ENCODE measurements at regions not wholly inside any gene's neighbourhood (a gene's known extent, or its start where the extent isn't known, plus 50 kb on each side); places are given as distances from the start of the nearest gene placed in this dataset.

DNA sequence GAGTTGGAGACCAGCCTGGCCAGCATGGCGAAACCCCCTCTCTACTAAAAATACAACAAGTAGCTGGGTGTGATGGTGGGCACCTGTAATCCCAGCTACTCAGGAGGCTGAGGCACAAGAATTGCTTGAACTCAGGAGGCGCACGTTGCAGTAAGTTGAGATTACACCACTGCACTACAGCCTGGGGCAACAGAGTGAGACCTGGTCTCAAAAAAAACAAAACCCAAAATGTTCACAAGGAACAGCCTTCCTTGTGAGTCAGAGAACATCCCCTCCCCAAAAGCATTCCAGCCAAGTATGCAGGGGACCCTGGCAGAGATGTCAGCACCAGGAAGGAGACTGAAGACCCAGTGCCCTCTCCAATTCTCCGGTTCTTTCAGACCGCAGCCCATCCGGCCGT is 314.9 kb upstream of the TSHZ3 start:
- DNase-seq (ENCODE audit: low spot score) = no peak

DNA sequence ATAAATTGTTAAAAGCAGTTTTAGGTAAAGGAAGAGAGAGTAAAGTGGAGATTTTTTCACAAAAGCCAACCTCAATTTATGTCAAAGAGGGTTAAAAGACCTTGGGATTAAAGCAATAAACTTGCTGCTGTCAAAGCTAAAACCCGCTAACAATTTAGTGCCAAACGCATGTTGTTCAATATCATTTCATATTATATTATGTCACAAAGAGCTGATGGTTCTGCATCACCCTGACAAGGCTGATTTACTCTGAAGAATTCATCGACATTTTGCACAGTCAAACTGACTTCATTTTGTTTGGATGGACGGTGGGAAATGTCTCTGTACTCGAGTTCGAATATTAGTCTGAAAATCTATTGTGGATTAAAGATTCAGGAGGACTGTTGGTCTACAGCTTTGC is 315.8 kb upstream of the TSHZ3 start:
- DNase-seq (ENCODE audit: low spot score) = no peak

DNA sequence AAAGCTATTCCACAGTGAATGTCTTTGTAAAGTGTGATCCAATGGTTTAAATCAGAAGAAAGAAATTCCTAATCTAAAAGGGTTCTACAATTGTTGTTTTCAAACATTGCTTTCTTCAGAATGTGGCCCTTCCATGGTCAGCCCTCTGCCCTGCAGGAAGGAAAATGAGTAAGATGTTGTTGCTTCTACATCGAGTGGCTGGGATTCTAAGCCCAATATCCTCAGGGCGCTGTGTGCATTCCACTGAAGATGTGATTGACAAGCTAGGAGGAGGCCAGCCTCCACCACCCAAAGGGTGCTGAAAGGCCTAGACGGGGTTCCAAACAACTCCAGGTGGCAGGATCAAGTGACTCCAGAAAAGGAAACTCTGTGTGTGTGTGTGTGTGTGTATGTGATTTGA is 316.9 kb upstream of the TSHZ3 start:
- DNase-seq (ENCODE audit: low spot score) = no peak

DNA sequence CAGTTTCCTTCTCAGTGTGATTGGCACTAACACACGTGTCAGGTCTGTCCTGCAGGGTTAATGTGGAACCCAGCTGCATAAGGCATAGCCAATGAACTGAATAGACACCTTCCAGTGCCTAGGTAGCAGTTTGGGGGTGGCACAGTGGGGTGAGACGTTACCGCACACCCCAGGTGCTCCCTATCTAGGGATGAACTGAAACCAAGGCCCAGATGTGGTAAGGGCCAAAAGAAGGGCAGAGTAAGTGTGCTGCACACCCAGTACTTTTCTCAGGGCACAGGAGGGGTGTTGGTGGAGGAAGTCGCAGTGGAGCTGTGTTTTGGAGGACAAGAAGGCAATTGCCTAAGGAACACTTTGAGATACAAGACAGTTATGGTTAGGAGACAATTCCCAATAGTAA is 317.9 kb upstream of the TSHZ3 start:
- no peak for DNase-seq (ENCODE audit: low spot score)

DNA sequence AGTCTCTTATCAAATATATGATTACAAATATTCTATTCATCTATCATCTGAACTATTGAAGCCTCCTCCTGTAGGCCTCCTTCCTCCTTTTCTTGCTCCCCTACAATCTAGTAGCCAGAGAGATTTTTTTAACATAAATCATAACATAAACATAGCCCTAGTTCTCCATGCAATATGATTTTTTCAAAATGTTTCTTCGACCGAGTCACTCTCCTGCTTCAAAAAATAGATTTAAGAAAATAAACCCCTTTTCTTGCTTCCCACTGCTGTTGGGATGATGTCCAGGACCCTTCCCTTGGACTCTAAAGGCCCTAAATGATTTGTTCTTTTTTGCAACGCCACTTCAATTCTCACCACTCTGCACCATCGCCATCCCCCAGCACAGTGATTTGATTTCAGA is 319.7 kb upstream of the TSHZ3 start:
- DNase-seq (ENCODE audit: low spot score) = no peak

DNA sequence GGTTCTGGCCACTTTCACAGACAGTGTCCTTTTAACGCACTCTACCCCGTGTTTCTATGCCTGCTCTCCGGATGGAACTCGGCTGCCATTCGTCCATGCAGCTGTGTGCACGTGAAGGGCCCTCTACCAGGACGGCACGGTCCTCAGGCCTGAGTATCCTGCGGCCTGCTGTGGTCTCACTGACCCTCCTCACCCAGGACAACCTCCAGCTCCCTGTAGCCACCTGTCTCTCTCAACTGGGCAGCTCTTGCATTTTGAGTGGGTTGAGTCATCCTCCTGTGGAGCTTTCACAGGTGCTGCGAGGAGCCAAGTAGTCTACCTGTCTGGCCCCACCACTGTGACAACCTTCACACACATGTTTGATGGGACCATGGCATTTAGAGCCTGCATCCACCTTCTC is 321.7 kb upstream of the TSHZ3 start:
- no peak for DNase-seq (ENCODE audit: low spot score)

DNA sequence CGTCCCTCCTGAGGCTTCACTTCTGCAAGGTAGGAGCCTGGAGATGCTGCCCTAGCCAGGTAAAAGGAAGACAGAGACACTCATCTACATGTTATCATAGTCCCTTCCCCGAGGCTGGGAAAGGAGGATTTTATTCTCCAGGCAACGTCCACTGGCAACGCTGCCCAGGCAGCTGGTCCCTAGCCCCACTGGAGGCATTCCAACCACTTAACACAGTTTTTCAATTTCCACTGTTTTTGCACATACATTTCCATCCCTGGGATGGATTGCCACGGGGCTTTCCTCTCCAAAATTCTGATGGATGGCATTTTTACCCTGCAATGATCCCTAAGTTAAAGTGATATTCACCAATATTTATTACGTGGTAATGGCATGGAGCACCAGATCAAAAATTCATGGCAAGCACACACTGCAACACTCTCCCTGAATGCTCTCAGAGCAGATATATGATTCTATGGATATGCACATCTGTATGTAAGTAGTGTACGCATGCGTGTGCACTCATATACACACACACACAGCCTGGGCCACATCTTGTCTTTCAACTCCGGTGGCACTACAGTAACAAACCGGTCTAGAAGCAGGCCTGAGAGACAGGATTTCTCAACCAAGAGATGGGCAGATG is 322.3 kb upstream of the TSHZ3 start:
- DNase-seq (ENCODE audit: low spot score) = no peak

DNA sequence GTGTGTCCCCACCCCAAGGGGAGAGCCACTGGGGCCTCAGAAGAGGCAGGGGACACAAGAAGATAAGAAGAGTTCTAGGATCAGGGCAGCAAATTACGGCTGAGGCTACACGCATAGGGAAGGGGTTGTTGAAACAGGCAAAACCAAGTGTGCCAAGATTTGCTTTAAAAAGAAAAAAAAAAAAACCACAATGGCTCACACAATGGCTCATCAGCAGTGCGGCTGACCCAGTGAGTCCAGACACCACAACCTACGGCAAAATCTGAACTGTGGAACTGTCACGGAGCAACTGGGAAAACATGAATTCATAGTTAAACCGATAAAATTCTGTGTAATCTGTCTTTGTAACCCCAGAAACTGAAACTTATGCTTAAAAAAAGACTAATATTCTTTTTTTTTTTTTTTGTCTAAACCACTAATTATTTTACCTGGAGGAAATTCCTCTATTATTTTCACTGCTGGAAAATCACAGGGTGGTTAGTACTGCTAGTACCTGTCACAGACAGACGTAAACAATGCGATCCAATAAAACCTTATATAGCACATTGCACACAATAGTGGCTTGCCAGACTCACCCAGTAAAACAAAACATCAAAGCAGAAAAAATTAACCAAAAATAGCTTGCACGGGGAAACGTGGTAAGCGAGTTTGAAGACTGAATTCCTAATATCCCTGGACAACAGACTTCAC is 325.4 kb upstream of the TSHZ3 start:
- DNase-seq (ENCODE audit: low spot score) = no peak

DNA sequence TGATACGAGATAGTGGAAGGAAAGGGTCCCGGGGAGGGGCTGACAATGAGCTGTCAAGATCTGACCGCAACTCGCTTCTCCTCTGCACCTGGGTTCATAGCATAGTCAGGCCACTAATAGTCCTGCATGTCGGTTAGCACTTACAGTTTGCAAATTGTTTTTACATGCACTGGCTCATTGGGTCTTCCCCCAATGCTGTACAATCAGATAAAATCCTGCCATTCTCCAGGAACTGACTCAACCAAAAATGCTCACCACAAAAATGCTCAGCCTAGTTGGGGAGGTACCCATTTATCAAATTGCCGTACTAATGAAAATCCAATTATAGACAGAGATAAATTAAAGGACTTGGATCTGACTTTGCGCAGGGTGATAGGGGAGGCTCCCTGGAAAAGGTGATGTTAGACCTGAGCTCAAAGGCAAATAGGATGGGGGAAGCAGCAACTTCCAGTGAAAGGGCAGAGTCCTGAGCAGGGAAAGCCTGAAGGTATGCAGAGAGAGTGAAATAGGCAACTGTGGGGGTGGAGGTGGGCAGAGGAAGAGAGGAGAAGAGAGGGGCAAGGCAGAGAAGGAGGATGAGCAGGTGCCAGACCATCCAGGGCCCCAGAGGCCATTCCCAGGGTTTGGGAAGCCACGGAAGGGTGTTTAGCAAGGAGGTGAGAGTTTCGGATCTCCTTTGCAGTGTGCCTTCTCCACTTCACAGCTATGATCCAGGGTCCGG is 326.1 kb upstream of the TSHZ3 start:
- no peak for DNase-seq (ENCODE audit: low spot score)

DNA sequence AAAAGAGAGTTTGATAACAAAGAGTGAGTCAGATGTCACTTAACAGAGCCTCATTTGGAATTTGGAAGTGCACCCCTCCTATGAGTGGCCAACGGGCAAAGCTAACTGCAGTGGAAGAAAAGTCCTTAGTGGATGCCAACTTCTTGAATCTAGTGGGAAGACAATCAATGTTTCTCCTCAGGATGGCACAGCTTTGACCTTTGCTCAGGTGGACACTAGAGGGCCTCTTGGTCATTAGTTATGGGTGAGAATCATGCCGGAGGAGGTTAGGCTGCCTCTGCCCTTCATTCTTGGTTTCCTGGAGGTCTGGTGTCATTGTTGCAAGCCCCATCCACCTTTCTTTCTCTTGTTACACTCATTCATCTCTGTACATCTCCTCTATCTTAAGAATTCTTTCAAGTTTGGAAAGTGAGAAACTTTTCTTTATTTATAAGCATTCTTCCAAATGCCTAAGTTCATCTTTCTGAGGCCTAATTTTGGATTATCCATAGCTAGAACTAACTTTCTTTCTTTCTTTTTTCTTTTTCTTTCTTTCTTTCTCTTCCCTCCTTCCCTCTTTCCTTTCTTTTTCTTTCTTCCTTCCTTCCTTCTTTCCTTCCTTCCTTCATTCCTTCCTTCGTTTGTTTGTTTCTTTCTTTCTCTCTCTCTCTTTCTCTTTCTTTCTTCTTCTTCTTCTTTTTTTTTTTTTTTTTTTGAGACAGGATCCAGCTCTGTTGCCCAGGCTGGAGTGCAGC is 327.2 kb upstream of the TSHZ3 start:
- no peak for DNase-seq (ENCODE audit: low spot score)

DNA sequence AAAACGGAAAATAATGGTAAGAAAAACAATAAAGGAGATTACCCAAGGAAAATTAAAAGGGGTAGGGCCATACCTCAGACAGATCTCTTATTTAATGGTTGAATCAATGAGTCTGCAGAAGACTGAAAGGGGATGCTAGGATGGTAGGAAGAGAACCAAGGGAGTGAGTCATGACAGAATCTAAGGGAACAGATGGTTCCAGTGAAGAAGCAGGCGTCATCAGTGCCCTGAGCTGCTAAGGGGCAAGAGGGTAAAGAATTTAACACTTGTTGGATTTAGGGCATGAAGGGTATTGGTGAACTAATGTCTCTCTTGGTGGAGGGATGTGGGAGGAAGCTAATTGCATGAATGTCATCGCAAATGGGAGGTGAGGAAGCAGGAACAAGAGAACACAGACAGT is 329.2 kb upstream of the TSHZ3 start:
- DNase-seq (ENCODE audit: low spot score) = no peak

DNA sequence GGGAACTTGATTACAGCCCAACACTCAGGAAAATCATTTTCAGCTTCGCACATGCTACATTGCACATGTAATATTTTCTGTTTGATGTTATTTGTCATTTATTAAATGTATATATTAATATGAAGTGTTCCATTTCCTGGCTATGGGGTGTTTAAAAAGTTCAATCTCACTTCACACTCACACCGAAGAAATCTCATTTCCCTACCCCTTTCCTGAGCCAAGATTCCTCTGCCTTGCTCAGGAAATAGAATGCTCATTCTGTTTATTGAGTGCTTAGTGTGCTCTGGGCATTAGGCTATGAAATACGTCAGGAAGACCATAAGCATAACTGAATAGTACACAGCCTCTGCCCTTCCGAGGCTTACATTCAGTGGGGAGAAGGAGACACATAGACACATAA is 331.9 kb upstream of the TSHZ3 start:
- DNase-seq (ENCODE audit: low spot score) = no peak

DNA sequence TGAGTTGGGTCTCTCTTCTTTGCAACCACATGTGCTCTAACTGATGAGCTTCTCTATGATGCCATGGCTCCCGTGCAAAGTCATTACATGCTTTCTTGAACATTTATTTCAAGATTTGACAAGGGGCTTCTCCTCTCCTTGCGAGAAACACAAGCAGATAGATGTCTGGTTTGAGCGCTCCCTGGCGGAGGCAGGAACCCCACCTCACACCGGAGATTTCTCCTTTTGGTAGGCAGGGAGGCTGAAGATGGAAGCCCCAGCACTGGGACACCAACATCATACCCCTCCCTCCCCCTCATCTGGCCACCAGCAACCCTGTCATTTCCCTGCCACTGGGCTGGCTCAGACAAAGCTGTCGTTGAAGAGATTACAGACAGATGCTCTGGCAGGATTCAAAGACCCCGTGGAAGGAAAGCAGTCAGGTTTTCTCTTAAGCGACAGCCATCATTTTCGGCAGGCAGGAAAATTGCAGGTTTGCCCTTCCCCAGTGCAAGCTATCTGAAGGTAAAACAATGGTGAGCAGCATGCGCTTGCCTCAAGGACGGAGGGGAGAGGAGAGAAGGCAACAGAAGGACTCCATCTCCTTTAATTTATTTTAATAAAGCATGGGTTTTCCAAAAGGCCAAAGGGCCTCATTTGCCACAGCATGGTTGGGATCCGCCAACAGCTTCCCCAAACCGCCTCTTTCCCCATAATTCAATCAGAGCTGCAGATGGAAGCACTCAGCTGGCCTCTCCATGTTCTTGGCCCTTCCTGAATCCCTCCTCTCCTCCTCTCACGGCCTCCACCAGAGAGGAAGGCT is 344.1 kb upstream of the TSHZ3 start:
- no peak for DNase-seq (ENCODE audit: low spot score)

DNA sequence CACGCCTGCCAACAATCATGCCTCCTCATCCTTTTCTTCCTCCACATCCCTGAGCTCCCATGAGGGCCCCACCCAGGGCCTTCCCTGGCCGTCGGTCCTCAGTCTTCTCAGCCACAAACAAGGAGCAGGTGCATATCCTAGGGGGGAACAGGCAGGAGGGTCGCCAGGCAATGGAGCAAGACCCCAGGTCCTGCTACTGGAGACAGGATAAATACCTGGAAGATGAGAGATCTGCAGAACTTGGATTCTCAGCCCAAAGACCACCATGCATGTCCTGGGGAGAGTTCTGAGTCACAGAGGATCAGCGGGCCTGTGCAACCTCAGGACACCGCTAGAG is 344.7 kb upstream of the TSHZ3 start:
- no peak for DNase-seq (ENCODE audit: low spot score)

DNA sequence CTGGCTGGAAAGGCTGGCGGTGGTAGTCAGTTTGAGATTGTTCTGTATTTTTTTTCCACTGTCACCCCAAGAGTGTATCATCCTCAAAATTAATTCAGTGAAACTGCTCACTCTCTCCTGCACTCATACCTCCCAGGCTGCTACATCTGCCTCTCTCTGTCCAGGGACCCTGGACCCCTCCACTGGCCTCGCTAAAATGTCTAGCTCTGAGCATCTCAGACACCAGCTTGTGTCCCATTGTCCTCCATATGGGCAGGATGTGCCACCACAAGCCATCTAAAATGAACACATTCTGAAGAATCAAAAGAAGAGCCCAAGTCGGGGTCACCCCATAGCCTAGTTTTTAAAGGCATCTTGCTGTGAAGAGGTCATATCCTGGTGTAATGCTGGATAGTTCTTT is 345.5 kb upstream of the TSHZ3 start:
- DNase-seq (ENCODE audit: low spot score) = no peak

DNA sequence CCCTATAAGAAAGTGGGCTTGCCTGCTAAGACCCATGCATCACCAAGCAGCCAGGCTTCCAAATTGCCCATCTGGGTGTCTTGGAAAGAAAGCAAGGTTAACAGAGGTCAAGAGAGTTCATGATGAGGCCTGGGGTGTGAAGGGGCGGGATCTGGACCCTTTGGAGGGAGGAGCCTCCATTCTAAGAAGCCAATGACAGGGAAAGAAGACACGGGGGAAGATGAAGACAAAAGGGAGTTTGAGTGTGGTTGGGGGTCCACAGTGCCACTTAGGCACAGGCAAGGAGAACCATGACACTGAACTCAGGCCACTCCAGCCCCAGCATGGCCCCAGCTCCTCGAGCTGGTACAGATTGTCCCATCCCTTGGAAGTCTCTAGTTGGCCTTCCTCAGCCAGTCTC is 350.2 kb upstream of the TSHZ3 start:
- DNase-seq (ENCODE audit: low spot score) = no peak

DNA sequence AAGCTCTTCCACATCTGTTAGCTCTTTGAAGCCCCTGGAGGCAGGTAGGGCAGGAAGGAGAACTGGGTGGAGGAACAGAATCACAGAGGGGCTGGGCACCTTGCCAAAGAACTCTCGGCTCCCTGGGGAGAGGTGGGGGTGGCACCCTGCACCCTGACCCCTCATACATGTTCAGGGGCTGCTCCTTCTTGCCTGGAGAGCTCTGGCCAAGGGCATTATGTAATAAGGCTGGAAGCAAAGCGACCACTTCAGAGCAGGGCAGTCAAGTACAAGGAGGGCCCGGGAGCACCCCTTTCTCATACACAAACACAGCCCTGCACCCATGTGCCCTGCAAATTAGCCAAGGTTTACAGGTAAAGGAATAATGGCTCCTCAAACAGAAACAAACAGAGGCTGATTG is 351.9 kb upstream of the TSHZ3 start:
- DNase-seq (ENCODE audit: low spot score) = no peak

DNA sequence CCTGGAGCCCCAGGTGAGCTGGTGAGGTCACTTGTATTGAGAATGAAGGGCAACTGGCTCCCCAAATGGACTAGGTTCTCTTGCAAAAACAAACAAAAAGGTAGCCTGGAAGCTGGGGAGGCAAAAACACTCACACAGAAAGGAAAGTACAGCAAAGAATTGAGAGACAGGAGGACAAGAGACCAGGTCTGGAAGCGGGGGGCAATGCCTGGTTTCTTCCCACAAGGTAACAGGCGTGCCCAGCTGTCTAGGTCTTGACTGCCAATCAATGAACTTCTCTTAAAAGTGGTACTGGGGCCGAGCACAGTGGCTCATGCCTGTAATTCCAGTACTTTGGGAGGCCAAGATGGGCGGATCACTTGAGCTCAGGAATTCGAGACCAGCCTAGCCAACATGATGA is 356.4 kb upstream of the TSHZ3 start:
- DNase-seq (ENCODE audit: low spot score) = no peak

DNA sequence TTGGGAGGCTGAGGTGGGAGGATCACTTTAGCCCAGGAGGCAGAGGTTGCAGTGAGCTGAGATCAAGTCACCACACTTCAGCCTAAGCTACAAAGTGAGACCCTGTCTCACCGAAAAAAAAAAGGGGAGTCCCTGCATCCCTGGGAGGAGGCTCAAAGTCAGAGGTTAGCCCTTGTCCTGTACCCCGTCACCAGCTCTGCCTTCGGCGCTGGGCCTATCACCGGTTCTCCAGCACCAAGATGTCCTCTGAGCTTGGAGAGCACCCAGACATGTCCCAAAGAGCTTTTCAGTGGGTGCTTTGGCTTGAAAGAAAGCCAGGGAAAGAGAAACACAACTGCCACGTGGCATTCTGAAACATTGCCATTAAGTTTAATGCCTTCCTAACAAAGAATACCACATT is 356.9 kb upstream of the TSHZ3 start:
- DNase-seq (ENCODE audit: low spot score) = no peak

DNA sequence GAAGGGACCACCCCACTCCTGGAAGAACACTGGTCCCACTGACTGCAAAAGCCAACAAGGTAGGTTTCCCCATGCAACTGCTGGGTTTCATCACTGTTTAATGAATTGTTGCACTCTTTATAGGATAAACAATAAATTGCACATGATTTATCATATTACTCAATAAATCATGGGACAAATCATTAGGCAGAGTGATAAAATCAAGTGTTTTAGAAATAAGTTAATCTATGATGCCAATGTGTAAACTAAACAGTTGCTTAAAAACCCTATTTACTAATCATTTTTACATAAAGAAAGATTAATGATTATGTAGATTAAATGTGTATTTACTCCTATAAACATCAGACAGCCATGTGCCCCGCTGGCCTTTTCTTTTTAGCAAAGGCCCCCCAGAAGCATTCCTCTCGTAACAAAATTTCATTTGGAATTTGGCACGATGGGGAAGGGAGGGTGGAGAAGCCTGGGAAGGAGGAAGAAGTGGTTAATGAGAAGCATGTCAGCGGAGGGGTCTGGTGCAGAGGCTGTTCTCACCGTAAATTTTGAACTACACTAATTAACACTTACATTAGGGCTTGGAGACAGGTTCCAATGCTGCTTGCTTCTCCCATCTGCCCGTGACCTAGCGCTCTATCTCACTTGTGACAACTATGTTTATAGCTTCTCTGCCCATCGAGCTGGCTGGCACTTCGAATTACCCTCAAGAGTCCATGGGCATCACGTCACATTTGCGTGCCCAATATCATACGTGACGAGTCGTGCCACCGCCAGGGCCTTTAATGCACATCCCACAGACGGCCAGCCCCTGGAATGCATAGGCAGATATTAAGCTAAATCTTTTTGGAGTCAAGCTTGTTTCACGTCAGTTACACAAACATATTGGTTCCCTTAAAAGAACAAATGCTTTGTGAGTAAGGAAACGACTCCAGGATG is 357.7 kb upstream of the TSHZ3 start:
- no peak for DNase-seq (ENCODE audit: low spot score)

DNA sequence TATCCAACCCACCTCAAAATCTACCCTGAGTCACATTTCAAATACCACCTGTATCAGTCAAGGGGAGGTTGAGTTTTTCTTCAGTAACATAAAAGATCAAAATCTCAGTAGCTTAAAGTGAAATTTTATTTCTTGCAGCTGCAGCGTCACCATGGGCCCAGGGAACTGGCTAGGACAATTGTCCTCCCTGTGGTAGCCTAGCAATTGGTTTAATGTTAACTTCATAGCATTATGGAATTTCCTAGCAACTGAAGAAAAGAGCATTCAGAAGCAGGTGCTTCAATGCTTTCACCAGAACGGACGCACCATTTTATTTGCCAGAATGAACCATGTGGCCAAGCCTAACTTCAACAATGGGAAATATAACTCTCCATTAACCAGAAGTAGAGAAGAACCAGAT is 359.3 kb upstream of the TSHZ3 start:
- DNase-seq (ENCODE audit: low spot score) = no peak
